RWPE1 (cell line): ENCODE measurements at regions not wholly inside any gene's neighbourhood (a gene's known extent, or its start where the extent isn't known, plus 50 kb on each side); places are given as distances from the start of the nearest gene placed in this dataset.

Experiments
- CTCF ChIA-PET: fragments of 350-600 bp; sonication (Branson Sonifier 250); formaldehyde crosslinking; extraction: SDS; loops from one replicate; lab custom pipeline; 2021; lab: Yijun Ruan, JAX
- POLR2A ChIA-PET: fragments of 400-600 bp; formaldehyde crosslinking; extraction: SDS; loops from one replicate; lab custom pipeline; 2020; ENCODE audit warnings: antibody characterized with exemption; ENCODE audit not compliant: low non-redundant PET; lab: Yijun Ruan, JAX
- DNase-seq: peaks from one replicate; pipeline ENCODE4 v3.0.0; 2012; ENCODE audit warnings: low spot score
- H3K27ac ChIP-seq: fragments of 450-650 bp; 2 replicates; pipeline ENCODE4 v1.5.1; 2017
- TF ChIP-seq, protein P1 (sequence below): fragments of 450-650 bp; conservative IDR thresholded peaks from 2 replicates; pipeline ENCODE4 v1.5.1; 2017; ENCODE audit warnings: low read depth, mild to moderate bottlenecking

DNA sequence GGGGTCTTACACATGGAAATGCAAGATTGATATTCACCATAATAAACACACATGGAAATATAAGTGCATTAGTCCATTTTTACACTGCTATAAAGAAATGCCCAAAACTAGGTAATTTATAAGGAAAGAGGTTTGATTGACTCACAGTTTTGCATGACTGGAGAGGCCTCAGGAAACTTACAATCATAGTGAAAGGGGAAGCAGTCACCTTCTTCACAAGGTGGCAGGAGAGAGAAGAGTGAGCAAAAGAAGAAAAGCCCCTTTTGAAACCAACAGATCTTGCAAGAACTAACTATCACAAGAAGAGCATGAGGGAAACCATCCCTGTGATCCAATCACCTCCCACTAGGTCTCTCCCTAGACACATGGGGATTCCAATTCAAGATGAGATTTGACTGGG, 111.7 kb upstream of the TP63 start:
- DNase-seq, result no peak
- ChIA-PET POLR2A (no interaction called here), CTCF (no interaction called here)
- H3K27ac ChIP-seq, result no peak overlapping the region
- TF ChIP-seq, protein P1, sequence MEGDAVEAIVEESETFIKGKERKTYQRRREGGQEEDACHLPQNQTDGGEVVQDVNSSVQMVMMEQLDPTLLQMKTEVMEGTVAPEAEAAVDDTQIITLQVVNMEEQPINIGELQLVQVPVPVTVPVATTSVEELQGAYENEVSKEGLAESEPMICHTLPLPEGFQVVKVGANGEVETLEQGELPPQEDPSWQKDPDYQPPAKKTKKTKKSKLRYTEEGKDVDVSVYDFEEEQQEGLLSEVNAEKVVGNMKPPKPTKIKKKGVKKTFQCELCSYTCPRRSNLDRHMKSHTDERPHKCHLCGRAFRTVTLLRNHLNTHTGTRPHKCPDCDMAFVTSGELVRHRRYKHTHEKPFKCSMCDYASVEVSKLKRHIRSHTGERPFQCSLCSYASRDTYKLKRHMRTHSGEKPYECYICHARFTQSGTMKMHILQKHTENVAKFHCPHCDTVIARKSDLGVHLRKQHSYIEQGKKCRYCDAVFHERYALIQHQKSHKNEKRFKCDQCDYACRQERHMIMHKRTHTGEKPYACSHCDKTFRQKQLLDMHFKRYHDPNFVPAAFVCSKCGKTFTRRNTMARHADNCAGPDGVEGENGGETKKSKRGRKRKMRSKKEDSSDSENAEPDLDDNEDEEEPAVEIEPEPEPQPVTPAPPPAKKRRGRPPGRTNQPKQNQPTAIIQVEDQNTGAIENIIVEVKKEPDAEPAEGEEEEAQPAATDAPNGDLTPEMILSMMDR, result no peak

DNA sequence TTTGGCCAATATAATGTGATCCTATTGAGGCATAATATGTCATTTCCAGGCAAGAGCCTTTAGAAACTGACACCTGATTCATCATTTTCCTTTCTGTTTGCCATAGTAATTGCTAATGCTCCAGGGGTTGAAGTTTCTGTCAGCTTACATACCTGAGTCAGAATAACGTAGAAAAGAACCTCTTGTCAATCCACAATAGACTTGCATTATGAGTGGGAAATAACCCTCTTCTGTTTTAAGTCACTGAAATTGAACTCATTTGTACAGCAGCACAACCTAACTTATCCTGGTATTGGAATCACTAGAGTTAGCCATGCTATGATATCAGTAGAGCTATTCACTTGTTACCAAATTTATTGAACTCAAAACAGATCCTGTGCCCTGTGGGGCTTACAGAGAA, 101.7 kb upstream of the TP63 start:
- CTCF ChIA-PET, result no interaction called here
- no peak for DNase-seq
- POLR2A ChIA-PET, result no interaction called here
- TF ChIP-seq, protein P1, result no peak
- H3K27ac ChIP-seq, result no peak overlapping the region

DNA sequence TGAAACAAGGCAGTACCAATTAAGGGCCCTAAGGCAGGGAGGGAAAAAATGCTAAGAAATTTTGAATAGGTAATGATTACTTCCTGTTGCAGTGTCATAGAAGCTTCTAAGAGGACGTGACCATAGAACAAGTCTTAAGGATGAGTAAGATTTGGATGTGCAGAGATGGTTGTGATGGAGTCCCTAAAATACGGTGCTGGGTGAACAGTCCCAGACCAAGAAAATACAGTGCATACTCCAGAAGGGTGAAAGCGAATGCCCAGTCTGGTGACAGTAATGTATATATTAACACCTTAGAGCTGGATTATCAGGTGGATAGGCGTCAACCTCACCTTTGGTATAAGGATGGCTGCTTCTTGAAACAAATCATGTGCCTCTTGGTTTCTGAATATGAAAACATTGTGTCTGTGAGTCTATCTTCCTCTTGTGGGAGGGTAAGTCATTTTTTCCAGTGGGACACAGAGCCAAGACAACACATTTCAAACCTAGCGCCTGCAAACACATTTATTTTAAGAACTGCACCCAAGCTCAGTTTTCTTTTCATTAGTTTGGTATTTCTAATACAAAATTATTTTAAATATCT, 101.2 kb upstream of the TP63 start:
- POLR2A ChIA-PET, result no interaction called here
- CTCF ChIA-PET, result no interaction called here
- H3K27ac ChIP-seq, result no peak overlapping the region
- DNase-seq, result no peak
- TF ChIP-seq, protein P1, result no peak

DNA sequence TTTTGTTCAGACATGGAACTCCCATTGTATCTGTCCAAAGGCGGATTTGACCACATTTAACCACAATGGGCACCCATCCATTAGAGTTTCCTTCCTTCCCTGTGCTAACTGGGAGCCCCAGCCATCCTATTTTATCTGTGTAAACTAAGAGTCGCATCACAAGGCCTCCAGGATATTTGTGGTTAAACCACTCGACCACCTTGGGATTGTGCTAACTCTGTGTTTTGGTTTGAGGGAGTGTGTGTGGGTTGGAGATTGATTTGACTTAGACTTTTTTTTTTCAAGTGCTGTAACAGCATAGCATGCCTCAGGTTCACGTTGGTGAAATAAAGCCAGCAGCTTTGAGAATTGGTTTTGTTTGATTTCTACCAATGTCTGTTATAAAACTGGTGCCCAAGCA, 100.4 kb upstream of the TP63 start:
- H3K27ac ChIP-seq, result no peak overlapping the region
- no peak for DNase-seq
- TF ChIP-seq, protein P1, result no peak
- ChIA-PET POLR2A (no interaction called here), CTCF (no interaction called here)

DNA sequence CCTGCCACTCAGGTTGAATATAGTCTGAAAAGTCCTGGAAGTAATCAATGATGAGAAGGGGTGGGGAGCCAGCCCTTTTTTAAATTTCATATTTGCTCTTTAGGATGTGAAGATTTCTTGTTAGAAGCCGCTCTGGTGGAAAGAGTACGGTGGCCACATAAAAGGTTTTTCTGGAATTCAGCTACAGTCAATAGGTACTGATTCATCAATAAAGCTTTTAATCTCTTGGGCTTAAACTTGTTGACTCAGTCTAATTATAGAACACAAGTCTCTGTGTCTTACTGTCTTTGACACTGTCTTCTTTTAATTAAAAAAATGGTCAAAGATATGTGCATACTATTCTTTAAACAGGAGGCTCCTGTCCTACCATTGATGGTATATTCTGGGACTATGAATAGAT, 99.9 kb upstream of the TP63 start:
- no peak overlapping the region for H3K27ac ChIP-seq
- POLR2A ChIA-PET, result no interaction called here
- CTCF ChIA-PET, result no interaction called here
- TF ChIP-seq, protein P1, result no peak
- DNase-seq, result no peak

DNA sequence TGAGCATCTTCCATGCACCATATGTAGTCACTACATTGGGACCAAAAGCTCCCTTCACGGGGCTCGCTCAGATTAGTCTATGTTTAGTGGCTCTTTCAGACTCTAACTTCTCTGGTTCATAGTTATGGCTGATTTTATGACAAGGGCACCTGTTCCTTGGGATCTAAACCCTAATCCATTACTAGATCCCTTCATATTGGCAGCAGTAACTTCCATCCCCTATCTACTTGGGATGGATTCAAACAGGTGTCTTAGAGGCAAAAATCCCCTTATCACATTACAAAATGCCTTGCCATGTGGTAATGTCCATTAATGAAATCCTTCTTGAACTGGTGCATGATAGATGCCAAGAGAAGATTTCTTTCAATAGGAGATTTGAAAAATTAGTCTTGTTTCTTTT, 96.7 kb upstream of the TP63 start:
- ChIA-PET POLR2A (no interaction called here), CTCF (no interaction called here)
- no peak for DNase-seq
- TF ChIP-seq, protein P1, result no peak
- H3K27ac ChIP-seq, result no peak overlapping the region

DNA sequence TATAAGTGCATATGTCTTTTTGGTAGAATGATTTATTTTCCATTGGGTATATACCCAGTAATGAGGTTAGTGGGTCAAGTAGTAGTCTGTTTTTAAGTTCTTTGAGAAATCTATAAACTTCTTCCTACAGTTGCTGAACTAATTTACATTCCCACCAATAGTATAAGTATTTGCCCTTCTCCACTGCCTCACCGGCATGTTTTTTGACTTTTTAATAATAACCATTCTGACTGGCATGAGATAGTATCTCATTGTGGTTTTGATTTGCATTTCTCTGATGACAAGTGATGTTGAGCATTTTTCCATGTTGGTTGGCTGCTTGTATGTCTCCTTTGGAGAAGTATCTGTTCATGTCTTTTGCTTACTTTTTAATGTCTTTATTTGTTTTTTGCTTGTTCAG, 94.1 kb upstream of the TP63 start:
- TF ChIP-seq, protein P1, result no peak
- no peak overlapping the region for H3K27ac ChIP-seq
- POLR2A ChIA-PET, result no interaction called here
- CTCF ChIA-PET, result no interaction called here
- DNase-seq, result no peak
